Stimulated activated CD4-positive, alpha-beta T cell treated with anti-CD3 and anti-CD28 coated beads, Interleukin-1b, Interleukin-23, amount 100 ng/mL, for 24 hours (primary cell): ENCODE measurements at regions not wholly inside any gene's neighbourhood (a gene's known extent, or its start where the extent isn't known, plus 50 kb on each side); places are given as distances from the start of the nearest gene placed in this dataset.
A peak's percentile ranks its signal among the peaks of the same experiment; 100 is the strongest.
"Not testable (repeated sequence)": the region's sequence is repeated elsewhere in the genome, so short reads cannot be mapped to it uniquely, and the experiment has no call there.

Source experiments
- DNase-seq, 4 experiments: peaks; one replicate each; pipeline ENCODE4 v3.0.0-alpha.2; 2020; ENCODE audit warnings: low read depth in 4 of 4, low spot score in 1 of 4

DNA sequence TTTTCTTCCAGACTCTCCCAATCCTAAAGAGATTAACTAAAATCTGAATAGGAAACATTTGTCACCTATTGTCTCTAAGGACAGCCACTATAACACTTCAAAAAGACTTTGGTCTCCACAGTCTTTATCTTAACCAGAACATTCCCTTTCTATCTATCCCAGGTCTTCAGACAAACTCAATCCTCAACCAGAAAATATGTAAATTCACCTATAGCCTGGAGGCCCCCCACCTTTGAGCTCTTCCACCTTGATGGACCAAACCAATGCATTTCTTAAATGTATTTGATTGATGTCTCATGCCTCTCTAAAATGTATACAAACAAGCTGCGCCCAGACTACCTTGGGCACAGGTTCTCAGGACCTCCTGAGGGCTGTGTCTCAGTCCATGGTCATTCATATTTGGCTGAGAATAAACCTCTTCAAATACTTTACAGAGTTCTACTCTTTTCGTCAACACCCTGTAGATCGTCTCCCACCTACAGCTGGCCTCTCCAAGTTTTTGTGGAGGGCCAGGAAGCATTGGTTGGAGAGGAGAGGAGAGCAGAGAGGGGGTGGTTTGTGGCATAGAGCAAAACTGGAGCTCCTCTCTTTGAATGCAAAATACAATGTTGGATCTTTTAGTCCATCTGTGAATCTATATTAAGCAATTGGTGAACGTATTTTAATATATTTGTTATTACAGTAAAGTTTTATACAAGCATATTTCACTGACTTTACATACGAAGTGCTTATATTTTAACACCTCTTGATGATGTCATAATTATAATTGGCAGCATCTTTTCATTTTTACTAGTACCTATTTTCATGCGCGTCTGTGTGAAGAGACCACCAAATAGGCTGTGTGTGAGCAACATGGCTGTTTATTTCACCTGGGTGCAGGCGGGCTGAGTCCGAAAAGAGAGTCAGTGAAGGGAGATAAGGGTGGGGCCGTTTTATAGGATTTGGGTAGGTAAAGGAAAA lies 230.7 kb upstream of the DUSP10 start:
- no peak for DNase-seq

DNA sequence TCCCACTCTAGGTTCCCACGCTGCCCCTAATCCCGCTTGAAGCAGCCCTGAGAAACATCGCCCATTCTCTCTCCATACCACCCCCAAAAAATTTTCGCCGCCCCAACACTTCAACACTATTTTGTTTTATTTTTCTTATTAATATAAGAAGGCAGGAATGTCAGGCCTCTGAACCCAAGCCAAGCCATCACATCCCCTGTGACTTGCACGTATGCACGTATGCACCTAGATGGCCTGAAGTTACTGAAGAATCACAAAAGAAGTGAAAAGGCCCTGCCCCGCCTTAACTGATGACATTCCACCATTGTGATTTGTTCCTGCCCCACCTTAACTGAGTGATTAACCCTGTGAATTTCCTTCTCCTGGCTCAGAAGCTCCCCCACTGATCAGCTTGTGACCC lies 229.1 kb upstream of the DUSP10 start:
- DNase-seq: not testable (repeated sequence)

- not testable (repeated sequence) for DNase-seq
Observed at GRCh38 chr1:221969298-221969858, 227.5 kb upstream of the DUSP10 start.

- not testable (repeated sequence) for DNase-seq
Observed at GRCh38 chr1:221967538-221967937, 225.6 kb upstream of the DUSP10 start.

GRCh38 chr1:221966888-221967287 lies 225.0 kb upstream of the DUSP10 start:
- not testable (repeated sequence) for DNase-seq

GRCh38 chr1:221965891-221966290 lies 224.0 kb upstream of the DUSP10 start:
- not testable (repeated sequence) for DNase-seq

DNA sequence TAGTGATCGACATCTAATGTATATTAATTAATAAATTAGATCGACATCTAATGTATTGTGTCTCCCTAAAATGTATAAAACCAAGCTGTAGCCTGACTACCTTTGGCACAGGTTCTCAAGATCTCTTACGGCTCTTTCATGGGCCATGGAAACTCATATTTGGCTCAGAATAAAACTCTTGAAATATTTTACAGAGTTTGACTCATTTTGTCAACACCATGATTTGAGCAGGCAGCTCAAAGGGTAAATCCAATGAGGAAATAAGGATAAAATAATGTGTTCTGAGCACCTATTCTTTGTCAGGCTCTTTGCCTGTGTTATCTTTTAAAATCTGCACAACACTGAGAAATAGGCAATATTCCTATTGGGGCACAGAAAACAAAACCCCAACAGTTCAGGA lies 223.4 kb upstream of the DUSP10 start:
- DNase-seq: no peak

DNA sequence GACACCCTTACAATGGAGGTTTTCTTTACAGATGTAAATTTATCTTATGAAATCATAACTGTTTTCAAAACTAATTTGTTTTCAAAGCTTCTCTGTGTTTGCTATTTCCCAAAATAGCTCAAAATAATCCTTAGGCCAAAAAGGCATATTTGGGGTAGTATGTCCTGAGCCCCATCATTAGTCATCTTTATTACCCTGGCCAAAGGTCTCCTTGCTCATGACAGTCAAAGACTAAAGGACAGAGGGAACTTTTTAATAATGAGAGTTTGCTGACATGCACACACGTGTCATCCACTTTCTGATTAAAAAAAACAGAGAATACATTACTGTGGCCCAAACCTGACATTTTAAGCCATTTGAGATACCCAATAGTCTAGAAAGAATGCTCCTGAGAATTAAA lies 221.9 kb upstream of the DUSP10 start:
- no peak for DNase-seq

DNA sequence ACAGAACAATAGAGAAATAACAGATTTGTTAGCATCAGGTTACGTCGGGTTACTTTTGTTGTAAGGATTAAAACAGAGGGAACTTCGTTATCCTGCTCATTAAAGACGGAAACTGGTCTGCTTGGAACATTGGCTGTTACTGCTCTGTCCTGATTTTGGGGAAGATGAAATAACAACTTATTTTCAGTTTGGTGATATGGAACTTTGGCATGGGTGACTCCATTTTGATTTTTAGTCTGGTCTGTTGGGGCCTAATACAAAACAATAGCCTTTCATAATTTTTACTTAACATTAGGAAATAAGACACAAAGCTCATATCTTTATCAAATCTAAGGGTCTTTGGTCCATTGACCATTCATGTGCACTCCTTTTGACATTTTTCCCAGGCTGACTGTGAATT lies 220.5 kb upstream of the DUSP10 start:
- DNase-seq: no peak

- DNase-seq: peak in 1 of 4 experiments; percentile 25
Observed at GRCh38 chr1:221961532-221962292, 219.8 kb upstream of the DUSP10 start.

GRCh38 chr1:221958161-221958562 lies 216.3 kb upstream of the DUSP10 start:
- DNase-seq: not testable (repeated sequence)

- DNase-seq: not testable (repeated sequence)
Observed at GRCh38 chr1:221957350-221957749, 215.5 kb upstream of the DUSP10 start.

DNA sequence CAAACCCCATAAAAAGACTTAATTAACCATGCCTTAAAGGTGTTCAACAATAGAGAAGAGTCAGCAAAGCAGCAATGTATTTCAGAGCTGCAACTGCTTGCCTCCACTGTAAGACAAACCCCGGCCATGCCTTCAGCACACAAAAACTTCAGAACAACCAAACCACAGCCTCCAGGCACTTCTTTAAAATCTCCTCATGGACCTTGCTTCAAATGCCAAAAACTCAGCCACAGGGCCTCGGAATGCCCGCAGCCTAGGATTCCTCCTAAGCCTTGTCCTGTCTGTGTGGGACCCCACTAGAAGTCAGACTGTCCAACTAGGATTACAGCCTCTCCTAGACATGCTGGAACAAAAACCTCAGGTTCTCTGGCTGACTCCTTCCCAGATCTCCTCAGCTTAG lies 208.1 kb upstream of the DUSP10 start:
- DNase-seq: no peak

DNA sequence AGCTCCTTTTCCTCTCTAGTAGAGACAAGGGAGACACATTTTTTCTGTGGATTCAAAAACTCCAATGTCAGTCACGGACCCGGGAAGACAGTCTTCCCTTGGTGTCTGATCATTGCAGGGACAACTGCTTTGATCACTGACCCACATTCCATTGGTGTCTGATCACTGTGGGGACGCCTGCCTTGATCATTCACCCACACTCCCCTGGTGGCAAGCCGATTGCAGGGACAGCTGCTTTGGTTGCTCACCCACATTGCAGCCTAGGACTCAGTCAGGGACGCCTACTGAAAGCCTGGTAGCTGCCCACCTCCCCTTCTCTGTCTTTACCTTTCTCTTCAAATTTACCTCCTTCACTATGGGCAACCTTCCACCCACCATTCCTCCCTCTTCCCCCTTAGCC lies 206.6 kb upstream of the DUSP10 start:
- no peak for DNase-seq

DNA sequence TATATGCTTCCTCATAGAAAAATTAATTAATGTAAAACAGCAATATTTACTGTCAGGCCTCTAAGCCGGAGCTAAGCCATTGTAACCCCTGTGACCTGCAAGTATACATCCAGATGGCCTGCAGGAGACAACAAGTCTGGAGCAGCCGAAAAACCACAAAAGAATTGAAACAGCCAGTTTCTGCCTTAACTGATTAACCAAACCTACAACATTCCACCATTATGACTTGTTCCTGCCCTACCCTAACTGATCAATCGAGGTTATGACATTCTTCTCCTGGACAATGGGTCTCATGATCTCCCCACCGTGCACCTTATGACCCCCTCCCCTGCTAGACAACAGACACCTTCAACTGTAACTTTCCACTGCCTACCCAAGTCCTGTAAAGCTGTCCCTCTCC lies 205.8 kb upstream of the DUSP10 start:
- DNase-seq: no peak

DNA sequence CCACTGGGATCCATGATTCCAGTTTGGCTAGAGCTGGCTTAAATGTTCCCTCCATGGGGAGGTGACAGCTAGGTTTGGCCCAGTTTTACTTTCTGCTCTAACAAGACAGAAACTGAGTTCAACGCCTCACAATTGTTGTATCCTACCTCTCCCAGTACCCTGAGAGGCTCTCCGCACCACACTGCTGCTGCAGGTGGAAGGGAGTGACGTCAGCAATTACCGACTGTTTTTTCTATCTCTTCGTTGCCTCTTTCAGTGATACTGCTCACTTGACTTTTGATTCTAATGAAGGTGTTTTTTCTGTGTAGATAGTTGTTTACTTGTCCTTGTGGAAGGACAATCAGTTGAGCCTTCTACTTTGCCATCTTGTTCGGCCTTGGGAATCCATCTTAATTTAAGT lies 204.9 kb upstream of the DUSP10 start:
- no peak for DNase-seq

GRCh38 chr1:221945669-221946068 lies 203.8 kb upstream of the DUSP10 start:
- DNase-seq: no peak

DNA sequence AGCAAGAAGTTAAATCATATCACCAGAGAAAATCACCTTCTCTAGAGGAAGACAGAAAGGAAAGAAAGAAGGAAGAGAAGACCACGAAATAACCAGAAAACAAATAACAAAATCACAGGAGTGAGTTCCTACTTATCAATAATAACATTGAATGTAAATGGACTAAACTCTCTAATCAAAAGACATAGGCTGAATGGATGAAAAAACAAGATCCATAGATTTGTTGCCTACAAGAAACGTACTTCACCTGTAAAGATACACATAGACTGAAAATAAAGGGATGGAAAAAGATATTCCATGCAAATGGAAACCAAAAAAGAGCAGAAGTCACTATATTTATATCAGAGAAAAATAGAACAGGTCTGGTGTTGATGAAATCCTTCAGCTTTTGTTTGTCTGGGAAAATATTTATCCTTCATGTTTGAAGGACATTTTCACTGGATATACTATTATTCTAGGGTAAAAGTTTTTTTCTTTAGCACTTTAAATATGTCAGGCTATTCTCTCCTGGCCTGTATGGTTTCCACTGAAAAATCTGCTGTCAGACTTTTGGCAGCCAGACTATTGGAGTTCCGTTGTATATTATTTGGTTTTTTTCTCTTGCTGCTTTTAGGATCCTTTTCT lies 202.5 kb upstream of the DUSP10 start:
- DNase-seq: no peak

GRCh38 chr1:221940631-221941030 lies 198.7 kb upstream of the DUSP10 start:
- DNase-seq: no peak

GRCh38 chr1:221939607-221940006 lies 197.7 kb upstream of the DUSP10 start:
- DNase-seq: no peak
